ENCODE measurements at regions not wholly inside any gene's neighbourhood (a gene's known extent, or its start where the extent isn't known, plus 50 kb on each side); places are given as distances from the start of the nearest gene placed in this dataset.

DNA sequence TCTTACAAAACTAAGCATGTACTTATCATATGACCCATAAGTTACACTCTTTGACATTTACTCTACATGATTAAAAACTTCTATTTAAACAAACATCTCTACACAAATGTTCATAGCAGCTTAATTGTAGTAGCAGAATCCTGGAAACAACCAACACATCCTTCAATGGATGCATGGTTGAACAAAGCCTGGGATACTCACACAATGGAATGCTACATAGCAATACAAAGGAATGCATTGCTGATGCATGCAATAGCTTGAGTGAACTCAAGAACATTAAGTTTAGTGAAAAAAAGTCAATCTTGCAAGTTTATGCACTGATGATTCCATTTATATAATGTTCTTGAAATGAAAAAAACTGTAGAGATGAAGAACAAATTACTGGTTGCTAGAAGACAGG, 686.9 kb downstream of the LRRIQ3 start:
- H3K27ac ChIP-seq (replicated peaks; ENCODE audit: low read length) = no peak overlapping the region
- H3K23ac ChIP-seq (ENCODE audit: low read depth, low read length, poor library complexity) = no peak overlapping the region
- no peaks in the 10 kb centered on the region for H3K79me1 ChIP-seq (ENCODE audit: low read depth, low read length)
- H3K18ac ChIP-seq (ENCODE audit: low read length) = no peak overlapping the region
- no peaks in the 10 kb centered on the region for H3K9me3 ChIP-seq (replicated peaks in 1 of 2; ENCODE audit: control insufficient read depth in 2 of 2, insufficient read depth in 1 of 2, low read depth in 1 of 2, low read length in 2 of 2)
- peak; percentile 26 for DNase-seq (ENCODE audit: low spot score)
- no peak overlapping the region for H3K14ac ChIP-seq (ENCODE audit: low read length)
- H3K36me3 ChIP-seq (replicated peaks in 1 of 2; ENCODE audit: control insufficient read depth in 2 of 2, insufficient read depth in 2 of 2, low read length in 2 of 2) = no peaks in the 10 kb centered on the region
- no peak overlapping the region for H2BK120ac ChIP-seq (ENCODE audit: low read depth, low read length)
- H3K9ac ChIP-seq (ENCODE audit: low read depth, low read length, poor library complexity) = no peak overlapping the region
- H4K91ac ChIP-seq (ENCODE audit: low read depth, low read length, poor library complexity) = no peak overlapping the region
- no peaks in the 10 kb centered on the region for H3K27me3 ChIP-seq (ENCODE audit: control insufficient read depth in 3 of 3, insufficient read depth in 3 of 3, low read depth in 1 of 3, low read length in 3 of 3)
- H3K4me1 ChIP-seq (ENCODE audit: control insufficient read depth in 2 of 2, insufficient read depth in 1 of 2, low read depth in 1 of 2, low read length in 2 of 2) = peaks cover 0 to 5% of the 10 kb centered on the region in 2 donors
- H2BK15ac ChIP-seq (ENCODE audit: low read length) = no peak overlapping the region
- H3K4ac ChIP-seq (ENCODE audit: low read length) = no peak overlapping the region
- no peak overlapping the region for H2BK5ac ChIP-seq (ENCODE audit: low read length)
- no peak overlapping the region for H2BK12ac ChIP-seq (ENCODE audit: low read length)
- H3K4me2 ChIP-seq (ENCODE audit: insufficient read depth, low read length, poor library complexity, severe bottlenecking) = no peak overlapping the region
- H2AK5ac ChIP-seq (ENCODE audit: low read depth, low read length) = no peak overlapping the region
- H4K8ac ChIP-seq (ENCODE audit: low read depth, low read length) = no peak overlapping the region
- H2AFZ ChIP-seq (ENCODE audit: low read length) = no peak overlapping the region
- H3K4me3 ChIP-seq (ENCODE audit: low read length in 2 of 2) = no peak overlapping the region

- Histone ChIP-seq H3K18ac (ENCODE audit: low read length) (no peak overlapping the region), H3K9me3 (replicated peaks in 1 of 2; ENCODE audit: control insufficient read depth in 2 of 2, insufficient read depth in 1 of 2, low read depth in 1 of 2, low read length in 2 of 2) (no peaks in the 10 kb centered on the region), H3K4me1 (ENCODE audit: control insufficient read depth in 2 of 2, insufficient read depth in 1 of 2, low read depth in 1 of 2, low read length in 2 of 2) (no peaks in the 10 kb centered on the region), H3K14ac (ENCODE audit: low read length) (no peak overlapping the region), H3K4ac (ENCODE audit: low read length) (no peak overlapping the region), H3K4me2 (ENCODE audit: insufficient read depth, low read length, poor library complexity, severe bottlenecking) (no peak overlapping the region), H3K36me3 (replicated peaks in 1 of 2; ENCODE audit: control insufficient read depth in 2 of 2, insufficient read depth in 2 of 2, low read length in 2 of 2) (no peaks in the 10 kb centered on the region), H2BK12ac (ENCODE audit: low read length) (no peak overlapping the region), H2BK5ac (ENCODE audit: low read length) (no peak overlapping the region), H2BK15ac (ENCODE audit: low read length) (no peak overlapping the region), H4K8ac (ENCODE audit: low read depth, low read length) (no peak overlapping the region), H3K4me3 (ENCODE audit: low read length in 2 of 2) (no peak overlapping the region), H3K23ac (ENCODE audit: low read depth, low read length, poor library complexity) (no peak overlapping the region), H3K27ac (replicated peaks; ENCODE audit: low read length) (no peak overlapping the region), H2BK120ac (ENCODE audit: low read depth, low read length) (no peak overlapping the region), H3K27me3 (ENCODE audit: control insufficient read depth in 3 of 3, insufficient read depth in 3 of 3, low read depth in 1 of 3, low read length in 3 of 3) (no peaks in the 10 kb centered on the region), H4K91ac (ENCODE audit: low read depth, low read length, poor library complexity) (no peak overlapping the region), H3K79me1 (ENCODE audit: low read depth, low read length) (no peaks in the 10 kb centered on the region), H2AK5ac (ENCODE audit: low read depth, low read length) (no peak overlapping the region), H2AFZ (ENCODE audit: low read length) (no peak overlapping the region), H3K9ac (ENCODE audit: low read depth, low read length, poor library complexity) (no peak overlapping the region)
- DNase-seq (ENCODE audit: low spot score) = no peak
- WGBS, 2 donors (ENCODE audit: extremely low coverage in 2 of 2, insufficient read length in 2 of 2, insufficient replicate concordance in 1 of 2) = no CpG with 5 or more reads among the region's 2 CpGs
Observed at GRCh38 chr1:73500154-73500553, 697.8 kb downstream of the LRRIQ3 start.

DNA sequence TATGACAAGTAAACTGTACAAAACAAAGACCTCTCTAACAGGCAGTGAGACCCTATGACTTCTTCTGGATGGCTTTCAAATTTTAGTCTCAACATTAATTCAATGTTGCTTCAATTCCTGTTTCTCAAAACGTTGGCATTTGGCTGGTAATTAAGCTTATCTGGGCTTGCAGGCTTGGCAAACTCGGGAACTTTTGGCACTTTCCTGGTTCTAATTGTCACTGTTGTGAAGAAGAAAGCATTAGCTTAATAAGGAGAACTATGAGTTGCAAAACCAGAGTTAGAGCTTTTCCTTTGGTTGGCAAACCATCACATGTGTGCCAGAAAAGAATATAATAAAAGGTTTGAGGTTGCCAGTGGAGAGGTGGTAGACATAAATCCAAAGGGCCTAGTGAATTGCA, 698.3 kb downstream of the LRRIQ3 start:
- Histone ChIP-seq H3K27ac (replicated peaks; ENCODE audit: low read length) (no peak overlapping the region), H3K14ac (ENCODE audit: low read length) (no peak overlapping the region), H3K4me1 (ENCODE audit: control insufficient read depth in 2 of 2, insufficient read depth in 1 of 2, low read depth in 1 of 2, low read length in 2 of 2) (no peaks in the 10 kb centered on the region), H3K27me3 (ENCODE audit: control insufficient read depth in 3 of 3, insufficient read depth in 3 of 3, low read depth in 1 of 3, low read length in 3 of 3) (no peaks in the 10 kb centered on the region), H3K4me3 (ENCODE audit: low read length in 2 of 2) (no peak overlapping the region), H4K8ac (ENCODE audit: low read depth, low read length) (no peak overlapping the region), H3K4ac (ENCODE audit: low read length) (no peak overlapping the region), H3K79me1 (ENCODE audit: low read depth, low read length) (no peaks in the 10 kb centered on the region), H2AFZ (ENCODE audit: low read length) (no peak overlapping the region), H3K4me2 (ENCODE audit: insufficient read depth, low read length, poor library complexity, severe bottlenecking) (no peak overlapping the region), H3K36me3 (replicated peaks in 1 of 2; ENCODE audit: control insufficient read depth in 2 of 2, insufficient read depth in 2 of 2, low read length in 2 of 2) (no peaks in the 10 kb centered on the region), H3K9ac (ENCODE audit: low read depth, low read length, poor library complexity) (no peak overlapping the region), H4K91ac (ENCODE audit: low read depth, low read length, poor library complexity) (no peak overlapping the region), H3K18ac (ENCODE audit: low read length) (no peak overlapping the region), H2BK5ac (ENCODE audit: low read length) (no peak overlapping the region), H2BK15ac (ENCODE audit: low read length) (no peak overlapping the region), H3K9me3 (replicated peaks in 1 of 2; ENCODE audit: control insufficient read depth in 2 of 2, insufficient read depth in 1 of 2, low read depth in 1 of 2, low read length in 2 of 2) (no peaks in the 10 kb centered on the region), H2AK5ac (ENCODE audit: low read depth, low read length) (no peak overlapping the region), H2BK12ac (ENCODE audit: low read length) (no peak overlapping the region), H2BK120ac (ENCODE audit: low read depth, low read length) (no peak overlapping the region), H3K23ac (ENCODE audit: low read depth, low read length, poor library complexity) (no peak overlapping the region)
- WGBS, 2 donors (ENCODE audit: extremely low coverage in 2 of 2, insufficient read length in 2 of 2, insufficient replicate concordance in 1 of 2) = no CpG with 5 or more reads among the region's 2 CpGs
- no peak for DNase-seq (ENCODE audit: low spot score)

GRCh38 chr1:73491621-73492020, 706.4 kb downstream of the LRRIQ3 start:
- Histone ChIP-seq H2AFZ (ENCODE audit: low read length) (no peak overlapping the region), H2BK12ac (ENCODE audit: low read length) (no peak overlapping the region), H2BK120ac (ENCODE audit: low read depth, low read length) (no peak overlapping the region), H3K4ac (ENCODE audit: low read length) (no peak overlapping the region), H3K79me1 (ENCODE audit: low read depth, low read length) (no peaks in the 10 kb centered on the region), H3K23ac (ENCODE audit: low read depth, low read length, poor library complexity) (no peak overlapping the region), H3K18ac (ENCODE audit: low read length) (no peak overlapping the region), H2BK5ac (ENCODE audit: low read length) (no peak overlapping the region), H3K36me3 (replicated peaks in 1 of 2; ENCODE audit: control insufficient read depth in 2 of 2, insufficient read depth in 2 of 2, low read length in 2 of 2) (no peaks in the 10 kb centered on the region), H3K9ac (ENCODE audit: low read depth, low read length, poor library complexity) (no peak overlapping the region), H3K4me2 (ENCODE audit: insufficient read depth, low read length, poor library complexity, severe bottlenecking) (no peak overlapping the region), H2BK15ac (ENCODE audit: low read length) (no peak overlapping the region), H3K27me3 (ENCODE audit: control insufficient read depth in 3 of 3, insufficient read depth in 3 of 3, low read depth in 1 of 3, low read length in 3 of 3) (no peaks in the 10 kb centered on the region), H2AK5ac (ENCODE audit: low read depth, low read length) (no peak overlapping the region), H3K27ac (replicated peaks; ENCODE audit: low read length) (no peak overlapping the region), H4K8ac (ENCODE audit: low read depth, low read length) (no peak overlapping the region), H3K4me1 (ENCODE audit: control insufficient read depth in 2 of 2, insufficient read depth in 1 of 2, low read depth in 1 of 2, low read length in 2 of 2) (no peaks in the 10 kb centered on the region), H3K4me3 (ENCODE audit: low read length in 2 of 2) (no peak overlapping the region), H3K14ac (ENCODE audit: low read length) (no peak overlapping the region), H3K9me3 (replicated peaks in 1 of 2; ENCODE audit: control insufficient read depth in 2 of 2, insufficient read depth in 1 of 2, low read depth in 1 of 2, low read length in 2 of 2) (no peaks in the 10 kb centered on the region), H4K91ac (ENCODE audit: low read depth, low read length, poor library complexity) (no peak overlapping the region)
- DNase-seq (ENCODE audit: low spot score) = no peak
- WGBS, 2 donors (ENCODE audit: extremely low coverage in 2 of 2, insufficient read length in 2 of 2, insufficient replicate concordance in 1 of 2) = no CpG with 5 or more reads among the region's 8 CpGs
